8988T (cell line): ENCODE measurements at regions not wholly inside any gene's neighbourhood (a gene's known extent, or its start where the extent isn't known, plus 50 kb on each side); places are given as distances from the start of the nearest gene placed in this dataset.

ENCODE experiments used
- DNase-seq: peaks from one replicate; pipeline ENCODE4 v3.0.0; 2011

- DNase-seq: no peak
Observed at GRCh38 chr6:15796130-15796771, 133.4 kb upstream of the DTNBP1 start.

DNA sequence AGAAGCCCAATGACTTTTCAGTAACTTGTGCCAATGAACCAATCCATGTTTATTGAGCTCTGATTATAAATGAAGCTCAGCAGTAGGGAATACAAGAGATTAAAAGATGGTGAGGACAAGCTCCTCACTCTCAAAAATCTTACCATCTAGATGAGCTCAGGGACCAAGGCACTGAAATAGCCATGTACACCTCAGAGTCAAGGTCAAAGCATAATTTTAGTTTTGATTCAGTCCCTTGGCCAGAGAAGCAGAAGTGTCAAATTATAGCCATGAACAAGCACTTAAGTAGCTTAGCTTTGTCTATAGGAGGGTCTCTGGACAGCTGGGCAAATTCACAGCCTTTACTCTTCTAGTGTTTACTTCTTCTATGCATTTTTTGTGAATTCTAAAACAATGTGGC, 131.0 kb upstream of the DTNBP1 start:
- DNase-seq: no peak

DNA sequence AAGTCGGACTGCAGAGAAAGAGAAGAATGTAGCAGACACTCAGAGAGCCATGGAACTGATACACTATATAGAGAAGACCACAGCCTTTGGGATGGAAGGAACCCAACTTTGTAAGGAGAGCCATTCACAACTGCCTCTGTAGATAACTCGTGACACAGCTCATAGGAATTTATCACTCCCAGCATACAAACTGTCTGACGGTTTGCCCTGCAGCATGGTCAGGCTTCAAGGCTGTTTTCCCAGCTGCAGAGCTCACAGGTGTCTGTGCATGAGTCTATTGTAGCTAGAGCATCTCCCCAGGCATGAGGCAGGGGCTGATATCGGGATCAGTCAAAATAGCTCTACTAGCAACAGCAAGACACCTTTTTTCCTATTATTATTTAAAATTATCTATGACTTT, 130.5 kb upstream of the DTNBP1 start:
- DNase-seq: no peak

DNA sequence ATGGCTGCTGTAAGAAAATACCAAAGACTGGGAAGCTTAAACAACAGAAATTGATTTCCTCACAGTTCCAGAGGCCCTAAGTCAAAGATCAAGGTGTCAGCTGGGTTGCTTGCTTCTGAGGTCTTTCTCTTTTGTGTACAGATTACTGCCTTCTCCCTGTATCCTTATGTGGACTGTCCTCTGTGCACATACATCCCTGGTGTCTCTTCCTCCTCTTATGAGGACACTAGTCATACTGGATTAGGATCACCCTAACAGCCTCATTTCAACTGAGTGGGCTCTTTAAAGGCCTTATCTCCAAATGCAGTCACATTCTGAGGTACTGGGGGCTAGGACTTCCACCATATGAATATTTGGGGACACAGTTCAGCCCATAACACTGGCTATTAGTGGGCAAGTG, 130.0 kb upstream of the DTNBP1 start:
- no peak for DNase-seq

DNA sequence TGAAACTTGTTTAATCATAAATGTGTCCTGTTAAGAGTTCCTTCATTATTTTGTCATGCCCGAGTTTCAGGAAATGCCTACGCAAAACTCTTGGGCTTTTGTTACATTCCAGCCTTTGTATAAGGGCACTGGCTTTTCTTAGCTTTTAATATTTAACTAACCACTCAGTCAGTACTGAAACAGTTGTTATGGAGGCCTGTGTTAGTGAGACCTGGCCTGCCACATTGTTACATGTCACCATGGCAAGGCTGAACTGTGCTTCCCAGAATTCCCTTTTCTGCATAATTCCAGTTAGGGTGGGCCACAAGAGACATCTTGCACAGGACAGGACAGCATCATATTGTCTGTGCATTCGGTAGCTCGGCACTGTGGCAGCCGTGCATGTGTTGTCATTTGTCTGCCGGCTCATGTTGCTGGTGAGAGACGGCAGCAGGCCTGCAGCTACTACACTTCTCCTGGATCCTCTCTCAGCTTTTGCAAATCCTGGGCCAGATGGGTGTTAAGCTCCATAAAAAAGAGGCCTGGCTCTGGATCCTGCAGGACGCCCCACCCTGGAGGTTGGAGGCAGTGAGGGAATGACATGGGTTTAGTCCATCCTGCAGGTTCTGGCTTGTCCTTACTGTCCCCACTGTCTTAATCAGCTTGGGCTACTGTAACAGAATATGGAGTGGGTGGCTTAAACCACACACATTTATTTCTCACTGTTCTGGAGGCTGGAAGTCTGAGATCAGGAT, 128.8 kb upstream of the DTNBP1 start:
- DNase-seq: no peak

- no peak for DNase-seq
Observed at GRCh38 chr6:15790116-15790515, 127.3 kb upstream of the DTNBP1 start.

- DNase-seq: no peak
Observed at GRCh38 chr6:15786846-15787245, 124.0 kb upstream of the DTNBP1 start.

GRCh38 chr6:15783484-15783883, 120.7 kb upstream of the DTNBP1 start:
- no peak for DNase-seq

GRCh38 chr6:15781890-15782289, 119.1 kb upstream of the DTNBP1 start:
- no peak for DNase-seq

- no peak for DNase-seq
Observed at GRCh38 chr6:15781333-15781732, 118.5 kb upstream of the DTNBP1 start.

DNA sequence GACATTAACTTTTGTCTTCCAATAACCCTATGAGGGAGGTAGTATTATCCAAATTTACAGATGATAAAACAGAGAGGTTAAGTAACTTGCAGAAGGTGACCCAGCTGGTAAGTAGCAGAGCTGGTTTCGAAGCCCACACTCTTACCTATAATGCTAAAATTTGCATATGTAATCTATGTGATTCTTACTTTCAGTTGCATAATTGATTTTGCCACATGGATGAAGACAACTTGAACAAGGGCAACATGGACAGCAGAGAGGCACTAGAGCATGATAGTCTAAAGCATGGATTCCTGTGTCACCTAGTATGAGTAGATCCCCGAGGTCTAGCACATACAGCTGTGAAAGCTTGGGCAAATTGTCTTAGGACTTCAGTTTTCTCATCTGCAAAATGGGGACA, 117.6 kb upstream of the DTNBP1 start:
- no peak for DNase-seq

DNA sequence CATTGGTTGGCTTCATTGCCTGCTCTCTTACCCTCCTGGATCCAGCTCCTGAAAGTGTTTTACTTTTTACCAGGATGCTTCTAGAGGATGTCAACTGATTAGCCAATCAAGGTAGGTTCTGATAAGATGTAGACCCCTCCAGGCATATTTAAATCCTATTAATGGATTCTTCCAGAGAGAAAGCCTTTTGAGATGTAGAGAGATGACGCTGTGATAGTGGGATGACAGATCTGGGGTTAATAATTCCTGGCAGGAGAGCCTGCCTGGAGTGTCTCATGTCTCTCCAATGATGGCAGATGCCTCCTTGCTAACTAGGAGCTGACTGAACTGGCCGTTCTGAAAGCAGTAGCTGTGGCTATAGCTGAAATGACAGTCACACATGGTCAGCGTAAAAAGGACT, 116.9 kb upstream of the DTNBP1 start:
- no peak for DNase-seq

DNA sequence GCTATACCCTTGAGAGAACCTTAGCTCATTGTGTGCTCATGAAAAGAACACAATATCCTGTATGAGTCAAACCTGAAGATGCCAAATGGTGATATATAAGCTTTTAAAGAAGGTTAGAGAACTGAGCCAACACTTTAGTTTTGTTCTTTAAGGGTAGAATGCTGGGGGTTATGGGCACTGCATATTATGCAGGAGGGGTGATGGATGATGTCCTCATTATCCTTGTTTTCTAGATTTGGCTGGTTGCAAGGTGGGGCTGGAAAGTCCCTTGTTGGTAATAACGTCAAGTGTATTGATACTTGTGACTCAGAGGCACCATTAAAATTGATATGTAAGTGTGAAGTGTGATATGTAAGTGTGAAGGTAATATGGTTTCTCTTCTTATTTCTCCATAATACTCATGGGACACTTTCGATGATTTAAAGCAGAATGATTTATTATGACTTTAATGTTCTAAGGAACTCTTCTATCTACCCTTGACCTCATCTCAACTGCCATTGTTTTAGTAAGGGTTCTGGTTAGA, 113.7 kb upstream of the DTNBP1 start:
- no peak for DNase-seq

GRCh38 chr6:15775741-15776140, 112.9 kb upstream of the DTNBP1 start:
- DNase-seq: no peak

DNA sequence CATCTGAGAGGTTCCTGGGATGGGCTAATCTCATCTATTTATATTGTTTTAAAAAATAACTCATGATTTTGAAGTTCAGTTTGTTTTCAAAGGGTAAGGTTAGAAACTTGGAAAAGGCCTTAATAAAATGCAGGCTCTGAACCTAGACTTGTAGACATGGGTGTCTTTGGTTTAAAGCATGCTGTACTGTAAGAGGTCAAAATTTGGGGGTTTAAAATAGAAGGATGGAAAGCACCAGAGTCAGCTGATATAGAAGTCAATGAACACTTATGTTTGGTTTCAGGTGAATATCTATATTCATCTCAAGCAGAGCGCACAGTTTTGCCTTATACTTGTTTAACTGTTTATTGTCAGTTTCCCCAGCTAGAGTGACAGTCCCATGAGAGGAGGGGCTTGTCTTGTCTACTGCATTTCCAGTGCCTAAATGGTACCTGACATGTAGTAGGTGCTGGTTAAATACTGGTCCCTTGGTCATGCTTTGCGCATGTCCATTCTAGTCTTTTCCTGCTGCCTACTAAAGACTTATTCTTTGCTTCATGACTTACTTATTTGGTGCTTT, 112.3 kb upstream of the DTNBP1 start:
- DNase-seq: no peak

- no peak for DNase-seq
Observed at GRCh38 chr6:15773806-15774410, 111.1 kb upstream of the DTNBP1 start.

- no peak for DNase-seq
Observed at GRCh38 chr6:15770347-15771143, 107.7 kb upstream of the DTNBP1 start.

DNA sequence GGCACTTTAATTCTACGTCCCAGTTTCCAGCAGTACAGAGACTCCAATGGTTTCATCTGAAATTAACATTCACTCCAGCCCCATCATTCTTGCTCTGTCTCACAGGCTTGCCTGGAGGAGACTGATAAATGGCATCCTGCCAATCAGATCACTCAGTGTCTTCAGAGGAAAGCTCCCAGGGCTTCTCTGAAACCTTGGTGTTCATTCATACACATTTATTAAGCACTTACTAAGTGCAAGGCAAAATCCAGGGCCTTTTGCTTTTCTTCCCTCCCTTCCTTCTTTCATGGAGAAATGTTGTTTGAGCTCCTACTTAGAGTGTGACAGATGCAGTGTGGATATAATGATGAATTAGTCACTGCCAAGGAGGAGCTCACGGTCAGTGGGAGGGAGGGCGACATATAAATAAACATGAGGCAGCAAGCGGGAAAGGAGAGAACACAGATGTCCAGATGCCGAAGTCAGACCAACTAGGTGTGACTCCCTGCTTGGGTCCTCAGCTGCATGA, 106.7 kb upstream of the DTNBP1 start:
- DNase-seq: no peak

DNA sequence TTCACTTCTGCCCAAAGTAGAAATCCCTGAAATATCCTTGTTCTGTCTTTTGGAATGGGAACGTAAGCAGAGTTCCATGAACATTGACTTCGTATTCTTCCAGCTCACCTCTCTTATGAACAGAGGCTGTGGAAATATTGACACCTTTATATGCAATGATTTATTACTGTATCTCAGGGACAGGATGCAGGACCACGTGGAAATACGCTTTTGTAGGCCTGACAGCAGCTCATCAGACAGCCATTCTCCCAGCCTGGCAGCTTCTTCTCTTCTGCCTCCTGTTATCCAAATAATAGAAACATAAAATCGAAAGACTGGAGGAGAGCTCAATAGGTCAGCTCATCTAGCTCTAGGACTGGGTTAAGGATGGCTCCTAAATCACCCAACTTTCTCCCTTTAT, 106.2 kb upstream of the DTNBP1 start:
- DNase-seq: no peak

GRCh38 chr6:15763837-15764236, 101.0 kb upstream of the DTNBP1 start:
- DNase-seq: no peak

- DNase-seq: no peak
Observed at GRCh38 chr6:15763364-15763763, 100.5 kb upstream of the DTNBP1 start.

DNA sequence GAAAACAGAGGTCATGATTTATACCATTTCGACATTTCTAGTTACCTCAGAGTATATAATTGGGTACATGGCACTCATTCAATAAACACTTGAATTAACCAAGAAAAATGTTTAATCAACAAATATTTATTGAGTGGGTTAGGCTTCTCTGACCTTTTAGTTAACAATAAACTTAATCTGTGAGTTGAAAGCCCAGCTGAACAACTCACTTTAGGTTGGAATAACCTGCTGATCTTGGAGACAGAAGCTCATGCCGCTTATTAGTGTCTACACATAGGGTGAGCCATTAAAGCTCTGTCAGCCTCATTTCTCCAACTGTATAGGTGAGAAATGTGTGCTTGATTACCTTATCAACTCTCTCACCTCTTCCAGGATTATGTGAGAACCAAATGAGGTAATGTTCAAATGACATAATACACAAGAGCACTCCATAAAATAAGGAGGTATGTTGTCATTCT, 98.2 kb upstream of the DTNBP1 start:
- no peak for DNase-seq
